HUES6 (cell line): ENCODE measurements at regions not wholly inside any gene's neighbourhood (a gene's known extent, or its start where the extent isn't known, plus 50 kb on each side); places are given as distances from the start of the nearest gene placed in this dataset.

Source experiments
- H3K27ac ChIP-seq: 2 replicates; pipeline ENCODE4 v1.7.0; 2013; ENCODE audit warnings: low read depth, mild to moderate bottlenecking, low read length, inconsistent platforms
- H3K27me3 ChIP-seq: 2 replicates; pipeline ENCODE4 v1.6.1; 2013; ENCODE audit warnings: low read length; ENCODE audit not compliant: control insufficient read depth, insufficient read depth
- H3K36me3 ChIP-seq: 2 replicates; pipeline ENCODE4 v1.6.1; 2013; ENCODE audit warnings: low read length; ENCODE audit not compliant: control insufficient read depth, insufficient read depth
- H3K4me1 ChIP-seq: 2 replicates; pipeline ENCODE4 v1.6.1; 2013; ENCODE audit warnings: low read length; ENCODE audit not compliant: control insufficient read depth, insufficient read depth
- H3K4me3 ChIP-seq: 2 replicates; pipeline ENCODE4 v1.5.1; 2013; ENCODE audit warnings: low read depth, low read length
- H3K9ac ChIP-seq: one replicate; pipeline ENCODE4 v1.6.1; 2013; ENCODE audit warnings: mild to moderate bottlenecking, low read length
- H3K9me3 ChIP-seq: 2 replicates; pipeline ENCODE4 v1.6.1; 2013; ENCODE audit warnings: low read depth, low read length; ENCODE audit not compliant: control insufficient read depth, insufficient read depth

- H3K27ac ChIP-seq: no peak overlapping the region
- no peak overlapping the region for H3K4me3 ChIP-seq
- no peaks in the 10 kb centered on the region for H3K27me3 ChIP-seq
- no peaks in the 10 kb centered on the region for H3K4me1 ChIP-seq
- H3K9me3 ChIP-seq: no peaks in the 10 kb centered on the region
- H3K36me3 ChIP-seq: no peaks in the 10 kb centered on the region
- no peak overlapping the region for H3K9ac ChIP-seq
Measured at GRCh38 chr4:176443117-176443516, 123.4 kb downstream of the SPCS3 start.

- Histone ChIP-seq H3K4me3 (no peak overlapping the region), H3K9ac (no peak overlapping the region), H3K27me3 (no peaks in the 10 kb centered on the region), H3K27ac (no peak overlapping the region), H3K9me3 (no peaks in the 10 kb centered on the region), H3K36me3 (no peaks in the 10 kb centered on the region), H3K4me1 (no peaks in the 10 kb centered on the region)
Measured at GRCh38 chr4:176443646-176444409, 124.1 kb downstream of the SPCS3 start.

DNA sequence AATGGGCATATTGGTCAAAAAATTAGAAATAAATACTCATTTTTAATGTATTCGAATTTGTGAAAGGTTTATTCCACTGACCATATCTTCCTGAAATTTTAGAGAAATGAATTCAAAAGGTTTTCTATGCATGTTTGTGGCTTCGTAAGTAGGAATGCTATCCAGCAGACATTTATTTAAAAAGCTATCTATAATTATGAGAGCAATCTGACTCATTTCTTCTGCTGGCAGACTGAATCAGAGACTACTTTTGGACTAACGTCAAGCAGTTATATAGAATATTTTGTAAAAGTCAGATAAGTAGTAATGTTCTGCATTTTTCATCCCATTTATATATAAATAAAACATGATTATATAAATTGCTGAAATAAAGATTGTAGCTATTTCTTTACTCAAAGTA, 125.0 kb downstream of the SPCS3 start:
- no peaks in the 10 kb centered on the region for H3K4me1 ChIP-seq
- no peaks in the 10 kb centered on the region for H3K27me3 ChIP-seq
- no peak overlapping the region for H3K27ac ChIP-seq
- no peak overlapping the region for H3K4me3 ChIP-seq
- H3K9ac ChIP-seq: no peak overlapping the region
- H3K36me3 ChIP-seq: no peaks in the 10 kb centered on the region
- no peaks in the 10 kb centered on the region for H3K9me3 ChIP-seq

DNA sequence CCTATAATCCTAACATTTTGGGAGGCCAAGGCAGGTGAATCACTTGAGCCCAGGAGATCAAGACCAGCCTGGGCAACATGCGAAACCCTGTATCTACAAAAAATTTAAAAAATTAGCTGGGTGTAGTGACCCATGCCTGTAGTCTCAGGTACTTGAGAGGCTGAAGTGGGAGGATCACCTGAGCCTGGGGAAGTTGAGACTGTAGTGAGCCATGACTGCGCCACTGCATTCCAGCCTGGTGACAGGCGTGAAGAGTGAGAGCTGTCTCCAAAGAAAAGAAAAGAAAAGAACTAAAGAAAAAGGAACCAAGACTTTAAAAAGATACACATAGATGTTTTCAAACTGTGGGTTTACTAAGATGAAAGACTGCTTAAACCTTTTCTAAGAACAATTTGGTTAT, 129.0 kb downstream of the SPCS3 start:
- H3K36me3 ChIP-seq: no peaks in the 10 kb centered on the region
- H3K27me3 ChIP-seq: no peaks in the 10 kb centered on the region
- H3K27ac ChIP-seq: no peak overlapping the region
- no peaks in the 10 kb centered on the region for H3K9me3 ChIP-seq
- H3K4me3 ChIP-seq: no peak overlapping the region
- H3K9ac ChIP-seq: no peak overlapping the region
- H3K4me1 ChIP-seq: no peaks in the 10 kb centered on the region

DNA sequence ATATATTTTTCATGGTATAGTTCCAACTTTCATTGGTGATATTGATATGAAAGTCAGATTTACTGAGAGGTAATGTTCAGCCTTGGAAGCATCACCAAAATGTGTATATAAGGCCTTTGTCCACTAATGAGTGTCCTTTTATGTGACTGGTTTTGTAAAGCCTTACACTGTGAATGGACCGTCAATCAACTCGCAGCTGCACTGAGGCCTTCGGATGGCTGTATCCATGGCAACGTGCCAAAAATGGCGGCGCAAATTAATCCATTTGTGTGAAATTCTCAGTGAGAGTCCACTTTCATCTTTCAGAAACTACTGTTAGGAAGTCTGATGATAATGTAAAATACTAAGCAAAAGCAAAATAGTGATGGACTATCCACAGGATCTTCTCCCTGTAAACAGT, 131.7 kb downstream of the SPCS3 start:
- Histone ChIP-seq H3K4me1 (no peaks in the 10 kb centered on the region), H3K9me3 (no peaks in the 10 kb centered on the region), H3K36me3 (no peaks in the 10 kb centered on the region), H3K27ac (no peak overlapping the region), H3K9ac (no peak overlapping the region), H3K27me3 (no peaks in the 10 kb centered on the region), H3K4me3 (no peak overlapping the region)

DNA sequence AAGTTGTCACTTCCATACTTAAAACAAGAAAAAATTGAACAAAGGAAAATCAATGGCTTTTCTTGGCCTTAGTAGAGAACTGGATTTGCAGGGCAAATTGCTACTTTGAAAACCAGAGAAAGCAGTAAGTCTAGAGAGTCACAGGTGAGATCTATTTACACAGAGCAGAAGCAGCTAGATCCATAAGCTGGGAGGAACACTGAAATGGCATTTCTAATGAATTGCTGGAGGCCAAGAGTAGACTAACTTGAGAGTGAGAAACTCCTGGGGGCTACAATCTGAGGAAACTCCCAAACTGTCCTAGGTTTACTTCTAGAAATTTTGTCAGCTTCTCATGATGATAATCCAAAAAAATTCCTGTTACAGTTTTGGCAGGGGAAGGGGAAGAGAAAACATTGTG, 133.3 kb downstream of the SPCS3 start:
- H3K27ac ChIP-seq: no peak overlapping the region
- no peaks in the 10 kb centered on the region for H3K36me3 ChIP-seq
- no peaks in the 10 kb centered on the region for H3K9me3 ChIP-seq
- H3K9ac ChIP-seq: no peak overlapping the region
- H3K27me3 ChIP-seq: no peaks in the 10 kb centered on the region
- no peak overlapping the region for H3K4me3 ChIP-seq
- no peaks in the 10 kb centered on the region for H3K4me1 ChIP-seq

DNA sequence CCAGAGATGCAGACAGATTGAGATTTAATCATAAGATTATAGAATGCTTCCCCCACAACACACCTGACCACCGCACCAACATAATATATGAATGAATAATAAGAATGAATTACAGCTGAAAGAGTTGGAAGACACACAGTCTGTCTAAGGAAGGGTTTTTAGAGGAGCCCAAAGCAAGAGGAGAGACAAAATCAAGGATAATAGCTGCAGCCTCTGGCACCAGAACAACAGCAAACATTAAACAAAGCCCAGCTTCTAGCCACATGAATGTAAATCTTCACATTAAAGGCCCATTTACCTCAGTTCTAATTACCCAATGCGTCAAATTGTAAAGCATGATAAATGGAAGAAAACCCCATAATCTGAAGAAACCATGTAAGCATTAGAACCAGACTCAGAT, 133.9 kb downstream of the SPCS3 start:
- Histone ChIP-seq H3K27ac (no peak overlapping the region), H3K36me3 (no peaks in the 10 kb centered on the region), H3K27me3 (no peaks in the 10 kb centered on the region), H3K9ac (no peak overlapping the region), H3K4me3 (no peak overlapping the region), H3K4me1 (no peaks in the 10 kb centered on the region), H3K9me3 (no peaks in the 10 kb centered on the region)

- Histone ChIP-seq H3K9me3 (peaks cover 3% of the 10 kb centered on the region; the same call in 1 of the 2 replicates), H3K27me3 (no peaks in the 10 kb centered on the region), H3K4me3 (no peak overlapping the region), H3K4me1 (no peaks in the 10 kb centered on the region), H3K9ac (no peak overlapping the region), H3K36me3 (no peaks in the 10 kb centered on the region), H3K27ac (no peak overlapping the region)
Measured at GRCh38 chr4:176464748-176465147, 145.0 kb downstream of the SPCS3 start.

DNA sequence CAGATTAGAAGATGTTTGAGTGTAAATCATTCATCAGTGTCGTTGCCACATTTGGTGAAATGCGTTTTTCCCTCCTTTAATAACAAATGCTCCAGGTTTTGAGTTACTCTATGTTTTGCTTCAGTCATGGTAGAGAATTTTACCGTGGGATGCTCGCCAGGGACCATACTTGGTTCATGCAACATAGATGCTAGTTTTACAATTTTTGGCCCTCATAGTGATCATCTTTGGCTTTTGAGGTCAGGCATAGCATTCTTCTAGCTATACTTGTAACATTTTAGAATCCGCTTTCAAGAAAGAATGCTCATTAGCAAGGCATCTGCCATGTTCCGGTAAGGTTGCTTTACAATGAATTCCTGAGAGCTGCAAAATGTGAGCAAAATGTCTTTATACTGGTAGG, 147.2 kb downstream of the SPCS3 start:
- H3K27me3 ChIP-seq: no peaks in the 10 kb centered on the region
- no peak overlapping the region for H3K27ac ChIP-seq
- H3K4me3 ChIP-seq: no peak overlapping the region
- no peaks in the 10 kb centered on the region for H3K4me1 ChIP-seq
- peaks cover 3% of the 10 kb centered on the region; the same call in 1 of the 2 replicates for H3K9me3 ChIP-seq
- no peak overlapping the region for H3K9ac ChIP-seq
- H3K36me3 ChIP-seq: no peaks in the 10 kb centered on the region

GRCh38 chr4:176469546-176469945, 149.8 kb downstream of the SPCS3 start:
- Histone ChIP-seq H3K9ac (no peak overlapping the region), H3K27me3 (no peaks in the 10 kb centered on the region), H3K9me3 (no peaks in the 10 kb centered on the region), H3K4me3 (no peak overlapping the region), H3K27ac (no peak overlapping the region), H3K36me3 (no peaks in the 10 kb centered on the region), H3K4me1 (no peaks in the 10 kb centered on the region)

DNA sequence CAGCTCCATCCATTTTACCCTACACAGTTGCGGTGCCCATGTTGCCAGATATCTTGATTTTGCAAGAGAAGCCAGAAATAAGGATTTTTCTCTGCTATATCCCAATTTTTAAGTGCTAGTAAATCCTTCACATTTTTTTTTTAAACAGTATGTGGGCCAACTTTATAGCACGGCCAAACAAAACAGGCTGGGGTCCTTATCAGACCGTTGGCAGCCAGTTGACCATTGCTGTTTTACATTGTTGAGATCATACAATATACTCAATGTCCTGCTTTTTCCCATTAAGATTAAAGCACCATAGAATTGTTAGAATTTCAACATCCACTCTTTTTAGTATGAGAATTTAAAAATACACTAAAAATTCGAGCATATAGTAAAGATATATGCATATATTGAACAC, 150.9 kb downstream of the SPCS3 start:
- Histone ChIP-seq H3K27ac (no peak overlapping the region), H3K9ac (no peak overlapping the region), H3K9me3 (peaks cover 1% of the 10 kb centered on the region; the same call in 1 of the 2 replicates), H3K4me1 (no peaks in the 10 kb centered on the region), H3K36me3 (no peaks in the 10 kb centered on the region), H3K27me3 (no peaks in the 10 kb centered on the region), H3K4me3 (no peak overlapping the region)
